GM23338 (cell line): ENCODE measurements at regions not wholly inside any gene's neighbourhood (a gene's known extent, or its start where the extent isn't known, plus 50 kb on each side); places are given as distances from the start of the nearest gene placed in this dataset.

ENCODE experiments used
- ATAC-seq: fragments of 200-7000 bp; cut with Tn5 transposase; 3 replicates; pipeline ENCODE4 v1.9.1; 2020
- DNase-seq: peaks from one replicate; pipeline ENCODE4 v3.0.0-alpha.2; 2015; ENCODE audit warnings: low spot score
- H2AFZ ChIP-seq: fragments of 200-600 bp; sonication (generic); 2 replicates; pipeline ENCODE4 v1.8.0; 2016; ENCODE audit warnings: antibody characterized with exemption, mild to moderate bottlenecking, moderate library complexity
- H3F3A ChIP-seq: fragments of 200-600 bp; sonication (generic); replicated peaks from 2 replicates; pipeline ENCODE4 v1.8.0; 2017; ENCODE audit warnings: antibody characterized with exemption, mixed run types, low read depth
- H3K27ac ChIP-seq: fragments of 200-600 bp; sonication (generic); 2 replicates; pipeline ENCODE4 v1.6.1; 2016; ENCODE audit warnings: low read depth
- H3K27me3 ChIP-seq: fragments of 200-600 bp; sonication (generic); 2 replicates; pipeline ENCODE4 v1.8.0; 2016; ENCODE audit warnings: mild to moderate bottlenecking, mixed run types, moderate library complexity; ENCODE audit not compliant: insufficient read depth
- H3K36me3 ChIP-seq: fragments of 200-600 bp; sonication (generic); 2 replicates; pipeline ENCODE4 v1.8.0; 2016; ENCODE audit warnings: mild to moderate bottlenecking; ENCODE audit not compliant: insufficient read depth
- H3K4me1 ChIP-seq: fragments of 200-600 bp; sonication (generic); 2 replicates; pipeline ENCODE4 v1.8.0; 2016; ENCODE audit warnings: mild to moderate bottlenecking, moderate library complexity; ENCODE audit not compliant: insufficient read depth
- H3K4me2 ChIP-seq: fragments of 200-600 bp; sonication (generic); 2 replicates; pipeline ENCODE4 v1.7.1; 2017; ENCODE audit warnings: mixed run types
- H3K4me3 ChIP-seq: fragments of 200-600 bp; sonication (generic); 2 replicates; pipeline ENCODE4 v1.6.1; 2016; ENCODE audit warnings: mixed run types
- H3K79me2 ChIP-seq: fragments of 200-600 bp; sonication (generic); replicated peaks from 2 replicates; pipeline ENCODE4 v1.8.0; 2017; ENCODE audit warnings: mild to moderate bottlenecking; ENCODE audit not compliant: insufficient read depth
- H3K9me2 ChIP-seq: fragments of 200-600 bp; sonication (generic); 2 replicates; pipeline ENCODE4 v1.8.0; 2017; ENCODE audit not compliant: insufficient read depth
- H4K20me1 ChIP-seq: fragments of 200-600 bp; sonication (generic); replicated peaks from 2 replicates; pipeline ENCODE4 v1.8.0; 2017; ENCODE audit warnings: mild to moderate bottlenecking; ENCODE audit not compliant: insufficient read depth
- H3K27ac Mint-ChIP-seq: 2 replicates; pipeline ENCODE4 v1.8.0; 2020; ENCODE audit warnings: inconsistent platforms, mild to moderate bottlenecking, moderate library complexity, mixed read lengths
- H3K27me3 Mint-ChIP-seq: 3 replicates; pipeline ENCODE4 v1.8.0; 2022; ENCODE audit warnings: low read depth, mild to moderate bottlenecking, moderate library complexity, mixed read lengths, inconsistent platforms; ENCODE audit not compliant: insufficient read depth, poor library complexity
- H3K36me3 Mint-ChIP-seq: 3 replicates; pipeline ENCODE4 v1.8.0; 2021; ENCODE audit warnings: low read depth, mild to moderate bottlenecking, inconsistent platforms, moderate library complexity, mixed read lengths
- H3K4me1 Mint-ChIP-seq: 3 replicates; pipeline ENCODE4 v1.8.0; 2020; ENCODE audit warnings: mild to moderate bottlenecking, inconsistent platforms, mixed read lengths
- H3K4me3 Mint-ChIP-seq: 3 replicates; pipeline ENCODE4 v1.8.0; 2021; ENCODE audit warnings: moderate library complexity, mild to moderate bottlenecking, inconsistent platforms, mixed read lengths
- H3K9me3 Mint-ChIP-seq: 3 replicates; pipeline ENCODE4 v1.8.0; 2020; ENCODE audit warnings: moderate library complexity, mild to moderate bottlenecking, inconsistent platforms, mixed read lengths
- CREB1 ChIP-seq: fragments of 250-450 bp; sonication (Bioruptor Pico); IDR thresholded peaks from 2 replicates; pipeline ENCODE4 v1.5.0; 2020; ENCODE audit warnings: low read depth, mild to moderate bottlenecking, moderate library complexity
- ETS1 ChIP-seq: IDR thresholded peaks from 2 replicates; pipeline ENCODE4 v1.6.1; 2016; ENCODE audit warnings: antibody characterized with exemption
- EZH2 ChIP-seq: fragments of 200-600 bp; sonication (generic); IDR thresholded peaks from one replicate; pipeline ENCODE4 v1.8.0; 2017; ENCODE audit warnings: antibody characterized with exemption, mild to moderate bottlenecking, low read depth; ENCODE audit not compliant: unreplicated experiment
- EZH2phosphoT487 ChIP-seq: fragments of 200-600 bp; sonication (generic); IDR thresholded peaks from one replicate; pipeline ENCODE4 v1.8.1; 2018; ENCODE audit warnings: antibody characterized with exemption; ENCODE audit not compliant: unreplicated experiment
- JUNB ChIP-seq: IDR thresholded peaks from one replicate; pipeline ENCODE4 v1.6.1; 2016; ENCODE audit warnings: antibody characterized with exemption; ENCODE audit not compliant: unreplicated experiment
- NANOG ChIP-seq: IDR thresholded peaks from 2 replicates; pipeline ENCODE4 v1.6.1; 2016; ENCODE audit warnings: antibody characterized with exemption, borderline replicate concordance
- POLR2AphosphoS5 ChIP-seq: IDR thresholded peaks from 2 replicates; pipeline ENCODE4 v1.6.1; 2016; ENCODE audit warnings: antibody characterized with exemption, low read depth
- STAT1 ChIP-seq: IDR thresholded peaks from one replicate; pipeline ENCODE4 v1.6.1; 2016; ENCODE audit warnings: antibody characterized with exemption; ENCODE audit not compliant: unreplicated experiment
- ZNF114 ChIP-seq: fragments of 250-450 bp; sonication (Bioruptor Pico); IDR thresholded peaks from 2 replicates; pipeline ENCODE4 v1.5.0; 2020; ENCODE audit warnings: mild to moderate bottlenecking, moderate library complexity
- ZNF331 ChIP-seq: fragments of 250-450 bp; sonication (Bioruptor Pico); IDR thresholded peaks from 2 replicates; pipeline ENCODE4 v1.5.0; 2020; ENCODE audit warnings: low read depth, mild to moderate bottlenecking, moderate library complexity
- ZNF462 ChIP-seq: fragments of 250-450 bp; sonication (Bioruptor Pico); IDR thresholded peaks from 2 replicates; pipeline ENCODE4 v1.5.0; 2020; ENCODE audit warnings: mild to moderate bottlenecking, moderate library complexity
- TF ChIP-seq, protein P1 (sequence below), 2 experiments: fragments of 200-600 bp in 1 of 2; sonication (generic) in 1 of 2; conservative IDR thresholded peaks; 2 replicates each; pipeline versions ENCODE4 v1.5.1 to v1.6.1; 2016 to 2017; ENCODE audit warnings: antibody characterized with exemption in 2 of 2, low read depth in 2 of 2, mild to moderate bottlenecking in 2 of 2, moderate library complexity in 1 of 2

GRCh38 chr2:6499691-6500090 lies 366.0 kb downstream of the CMPK2 start:
- Mint-ChIP-seq H3K27me3 (peaks cover 1% of the 10 kb centered on the region), H3K4me1 (no peaks in the 10 kb centered on the region), H3K4me3 (no peak overlapping the region), H3K36me3 (no peaks in the 10 kb centered on the region; the same call in 2 of the 3 replicates), H3K27ac (no peak overlapping the region), H3K9me3 (peaks cover 52% of the 10 kb centered on the region)
- no peaks in the 10 kb centered on the region for H3K27me3 ChIP-seq
- no peaks in the 10 kb centered on the region for H3F3A ChIP-seq
- H3K79me2 ChIP-seq = no peaks in the 10 kb centered on the region
- H4K20me1 ChIP-seq = no peaks in the 10 kb centered on the region
- H3K4me1 ChIP-seq = no peaks in the 10 kb centered on the region
- no peak overlapping the region for H3K4me3 ChIP-seq
- DNase-seq (no peak), ATAC-seq (no peak)
- H3K9me2 ChIP-seq = no peaks in the 10 kb centered on the region
- no peaks in the 10 kb centered on the region for H3K36me3 ChIP-seq
- no peak overlapping the region for H3K27ac ChIP-seq
- H2AFZ ChIP-seq = no peak overlapping the region
- no peak overlapping the region for H3K4me2 ChIP-seq
- no peak for TF ChIP-seq POLR2AphosphoS5
- TF ChIP-seq NANOG = no peak
- TF ChIP-seq ETS1 = no peak
- TF ChIP-seq STAT1 = no peak
- TF ChIP-seq, protein P1, sequence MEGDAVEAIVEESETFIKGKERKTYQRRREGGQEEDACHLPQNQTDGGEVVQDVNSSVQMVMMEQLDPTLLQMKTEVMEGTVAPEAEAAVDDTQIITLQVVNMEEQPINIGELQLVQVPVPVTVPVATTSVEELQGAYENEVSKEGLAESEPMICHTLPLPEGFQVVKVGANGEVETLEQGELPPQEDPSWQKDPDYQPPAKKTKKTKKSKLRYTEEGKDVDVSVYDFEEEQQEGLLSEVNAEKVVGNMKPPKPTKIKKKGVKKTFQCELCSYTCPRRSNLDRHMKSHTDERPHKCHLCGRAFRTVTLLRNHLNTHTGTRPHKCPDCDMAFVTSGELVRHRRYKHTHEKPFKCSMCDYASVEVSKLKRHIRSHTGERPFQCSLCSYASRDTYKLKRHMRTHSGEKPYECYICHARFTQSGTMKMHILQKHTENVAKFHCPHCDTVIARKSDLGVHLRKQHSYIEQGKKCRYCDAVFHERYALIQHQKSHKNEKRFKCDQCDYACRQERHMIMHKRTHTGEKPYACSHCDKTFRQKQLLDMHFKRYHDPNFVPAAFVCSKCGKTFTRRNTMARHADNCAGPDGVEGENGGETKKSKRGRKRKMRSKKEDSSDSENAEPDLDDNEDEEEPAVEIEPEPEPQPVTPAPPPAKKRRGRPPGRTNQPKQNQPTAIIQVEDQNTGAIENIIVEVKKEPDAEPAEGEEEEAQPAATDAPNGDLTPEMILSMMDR (conservative IDR thresholded peaks at IDR 0.05; ENCODE audit: low read depth in 2 of 2) = no peak
- no peak for TF ChIP-seq JUNB
- no peak for TF ChIP-seq EZH2phosphoT487
- TF ChIP-seq ZNF462 (CRISPR knock-in tag) = no peak
- TF ChIP-seq ZNF331 (CRISPR knock-in tag) = no peak
- TF ChIP-seq ZNF114 (CRISPR knock-in tag) = no peak
- no peak for TF ChIP-seq EZH2
- TF ChIP-seq CREB1 (CRISPR knock-in tag) = no peak
